ENCODE measurements at regions not wholly inside any gene's neighbourhood (a gene's known extent, or its start where the extent isn't known, plus 50 kb on each side); places are given as distances from the start of the nearest gene placed in this dataset.

GRCh38 chr17:77809814-77810213, 148.7 kb upstream of the TNRC6C start (continued):
- TF ChIP-seq BRD4 (CRISPR knock-in tag; IDR thresholded peaks at IDR 0.05) (no peak), PLRG1 (conservative IDR thresholded peaks at IDR 0.05) (peak; percentile 58; the same call in 1 of the 2 replicates), SOX6 (IDR thresholded peaks at IDR 0.05) (peak; percentile 73; the same call in 1 of the 2 replicates), SOX6 (CRISPR knock-in tag; IDR thresholded peaks at IDR 0.05) (no peak), GMEB2 (CRISPR knock-in tag; IDR thresholded peaks at IDR 0.05; ENCODE audit: low read depth) (no peak), TCF12 (IDR thresholded peaks at IDR 0.05) (no peak), TCF12 (CRISPR knock-in tag; IDR thresholded peaks at IDR 0.05) (no peak), ATF7 (IDR thresholded peaks at IDR 0.05) (peak; percentile 42), ATF7 (CRISPR knock-in tag; IDR thresholded peaks at IDR 0.05) (no peak), FOSL1 (CRISPR knock-in tag; IDR thresholded peaks at IDR 0.05; ENCODE audit: borderline replicate concordance) (no peak), ZNF468 (CRISPR knock-in tag; IDR thresholded peaks at IDR 0.05) (no peak), SRSF4 (IDR thresholded peaks at IDR 0.05; ENCODE audit: low read depth, low read length, poor library complexity, severe bottlenecking) (no peak), CHCHD3 (CRISPR knock-in tag; IDR thresholded peaks at IDR 0.05) (no peak), STAG1 (CRISPR knock-in tag; IDR thresholded peaks at IDR 0.05) (no peak), ATF5 (CRISPR knock-in tag; IDR thresholded peaks at IDR 0.05; ENCODE audit: low read depth) (no peak), ATRX (CRISPR knock-in tag; IDR thresholded peaks at IDR 0.05; ENCODE audit: borderline replicate concordance) (no peak), NBN (conservative IDR thresholded peaks at IDR 0.05) (peak; percentile 93; the same call in 1 of the 2 replicates), KDM5B (CRISPR knock-in tag; IDR thresholded peaks at IDR 0.05; ENCODE audit: borderline replicate concordance) (no peak), ZNF12 (CRISPR knock-in tag; IDR thresholded peaks at IDR 0.05) (no peak), BRF2 (CRISPR knock-in tag; IDR thresholded peaks at IDR 0.05) (no peak), REXO4 (CRISPR knock-in tag; IDR thresholded peaks at IDR 0.05; ENCODE audit: borderline replicate concordance) (no peak), ZNF407 (CRISPR knock-in tag; IDR thresholded peaks at IDR 0.05; ENCODE audit: not compliant biosample characterization) (no peak)

Data from HepG2 (cell line).